IMR-90 (cell line): ENCODE measurements at regions not wholly inside any gene's neighbourhood (a gene's known extent, or its start where the extent isn't known, plus 50 kb on each side); places are given as distances from the start of the nearest gene placed in this dataset.

Experiments used
- ATAC-seq: fragments of 200-7000 bp; cut with Tn5 transposase; 2 replicates; pipeline ENCODE4 v1.9.1; 2020; ENCODE audit warnings: low read depth, mild to moderate bottlenecking, moderate library complexity
- BruUV-seq: library from RNA; stranded (reverse); fragments of 400-500 nt; replicated peaks from 2 replicates; lab custom pipeline; 2021; lab: Mats Ljungman, UMichigan
- CTCF ChIA-PET: fragments of 300-600 bp; formaldehyde crosslinking; extraction: SDS; loops from one replicate; lab custom pipeline; 2021; ENCODE audit warnings: antibody characterized with exemption; lab: Yijun Ruan, JAX
- POLR2A ChIA-PET: fragments of 300-600 bp; sonication (Branson Sonifier 250); formaldehyde crosslinking; loops from one replicate; lab custom pipeline; 2022; ENCODE audit warnings: antibody characterized with exemption; ENCODE audit not compliant: unreplicated experiment; lab: Charles Lee
- DNase-seq: peaks from one replicate; pipeline ENCODE4 v3.0.0; 2013
- H2AFZ ChIP-seq: replicated peaks from 2 replicates; pipeline ENCODE3; 2013; ENCODE audit warnings: low read length, mild to moderate bottlenecking; ENCODE audit not compliant: poor library complexity
- H2AK5ac ChIP-seq: 2 replicates; pipeline ENCODE4 v1.6.1; 2013; ENCODE audit warnings: low read depth, low read length, inconsistent platforms
- H2AK9ac ChIP-seq: replicated peaks from 2 replicates; pipeline ENCODE3; 2013; ENCODE audit warnings: mild to moderate bottlenecking, low read depth, low read length, moderate library complexity; ENCODE audit not compliant: poor library complexity
- H2BK120ac ChIP-seq: 2 replicates; pipeline ENCODE4 v1.6.1; 2013; ENCODE audit warnings: low read depth, low read length, inconsistent platforms
- H2BK15ac ChIP-seq: 3 replicates; pipeline ENCODE4 v1.6.1; 2013; ENCODE audit warnings: low read depth, low read length, inconsistent platforms
- H2BK20ac ChIP-seq: 2 replicates; pipeline ENCODE4 v1.6.1; 2013; ENCODE audit warnings: low read depth, mild to moderate bottlenecking, inconsistent platforms, low read length, moderate library complexity
- H2BK5ac ChIP-seq: 2 replicates; pipeline ENCODE4 v1.6.1; 2013; ENCODE audit warnings: mild to moderate bottlenecking, low read depth, low read length, inconsistent platforms; ENCODE audit not compliant: poor library complexity, severe bottlenecking
- H3K14ac ChIP-seq: replicated peaks from 2 replicates; pipeline ENCODE4 v1.6.1; 2013; ENCODE audit warnings: low read depth, low read length, inconsistent platforms
- H3K18ac ChIP-seq: 2 replicates; pipeline ENCODE4 v1.6.1; 2013; ENCODE audit warnings: low read depth, low read length, control low read depth
- H3K23ac ChIP-seq: 2 replicates; pipeline ENCODE4 v1.6.1; 2013; ENCODE audit warnings: low read depth, low read length, inconsistent platforms
- H3K27ac ChIP-seq: 2 replicates; pipeline ENCODE4 v1.5.1; 2013; ENCODE audit warnings: mild to moderate bottlenecking, control low read depth, low read length; ENCODE audit not compliant: insufficient read depth
- H3K27me3 ChIP-seq: 2 replicates; pipeline ENCODE4 v1.6.1; 2013; ENCODE audit warnings: low read length; ENCODE audit not compliant: control insufficient read depth, insufficient read depth
- H3K36me3 ChIP-seq: 2 replicates; pipeline ENCODE4 v1.6.1; 2013; ENCODE audit warnings: low read length, mixed read lengths; ENCODE audit not compliant: control insufficient read depth, insufficient read depth
- H3K4ac ChIP-seq: 2 replicates; pipeline ENCODE4 v1.6.1; 2013; ENCODE audit warnings: low read depth, low read length, inconsistent platforms
- H3K4me1 ChIP-seq: 2 replicates; pipeline ENCODE4 v1.6.1; 2013; ENCODE audit warnings: low read length, mixed read lengths; ENCODE audit not compliant: control insufficient read depth, insufficient read depth
- H3K4me2 ChIP-seq: 2 replicates; pipeline ENCODE4 v1.6.1; 2013; ENCODE audit warnings: low read depth, mild to moderate bottlenecking, control low read depth, low read length, moderate library complexity
- H3K4me3 ChIP-seq: 2 replicates; pipeline ENCODE4 v1.5.1; 2013; ENCODE audit warnings: low read depth, mild to moderate bottlenecking, control low read depth, low read length, moderate library complexity; ENCODE audit not compliant: insufficient read depth
- H3K56ac ChIP-seq: 2 replicates; pipeline ENCODE4 v1.6.1; 2013; ENCODE audit warnings: low read length, inconsistent platforms; ENCODE audit not compliant: insufficient read depth; ENCODE audit errors: extremely low read depth
- H3K79me1 ChIP-seq, 2 experiments: 2 replicates each; pipeline ENCODE4 v1.6.1; 2013; ENCODE audit warnings: low read length in 2 of 2, inconsistent platforms in 1 of 2, low read depth in 1 of 2
- H3K9ac ChIP-seq: 2 replicates; pipeline ENCODE4 v1.6.1; 2013; ENCODE audit warnings: low read depth, low read length, control low read depth
- H3K9me1 ChIP-seq: 2 replicates; pipeline ENCODE4 v1.6.1; 2013; ENCODE audit warnings: low read length, inconsistent platforms; ENCODE audit not compliant: insufficient read depth
- H3K9me3 ChIP-seq: 2 replicates; pipeline ENCODE4 v1.6.1; 2013; ENCODE audit warnings: low read length; ENCODE audit not compliant: control insufficient read depth, insufficient read depth
- H4K20me1 ChIP-seq: 2 replicates; pipeline ENCODE4 v1.6.1; 2013; ENCODE audit warnings: low read length, inconsistent platforms; ENCODE audit not compliant: insufficient read depth
- H4K5ac ChIP-seq: 2 replicates; pipeline ENCODE4 v1.6.1; 2013; ENCODE audit warnings: mild to moderate bottlenecking, low read depth, low read length, control low read depth
- H4K8ac ChIP-seq, 2 experiments: 2 replicates each; pipeline ENCODE4 v1.6.1; 2013; ENCODE audit warnings: low read depth in 2 of 2, low read length in 2 of 2, control low read depth in 1 of 2, inconsistent platforms in 1 of 2
- H4K91ac ChIP-seq: 2 replicates; pipeline ENCODE4 v1.6.1; 2013; ENCODE audit warnings: low read depth, low read length, inconsistent platforms; ENCODE audit not compliant: insufficient read depth
- CHD1 ChIP-seq: IDR thresholded peaks from 2 replicates; pipeline ENCODE4 v1.6.1; 2012; ENCODE audit warnings: low read depth, low read length, improper control_type of control experiment
- MAFK ChIP-seq: IDR thresholded peaks from 2 replicates; pipeline ENCODE4 v1.6.1; 2012; ENCODE audit warnings: low read depth, low read length, improper control_type of control experiment
- POLR2A ChIP-seq: IDR thresholded peaks from 2 replicates; pipeline ENCODE4 v1.6.1; 2012; ENCODE audit warnings: mild to moderate bottlenecking, low read depth, low read length
- SMC3 ChIP-seq: fragments of 150-350 bp; IDR thresholded peaks from 2 replicates; pipeline ENCODE4 v1.6.1; 2016; ENCODE audit warnings: low read depth, mild to moderate bottlenecking, antibody characterized with exemption, low read length, moderate library complexity
- WGBS, 2 experiments: methylation state at CpG; one replicate each; pipeline versions ENCODE4 v1.1.5 to v1.1.7; 2013; ENCODE audit warnings: missing lambda C conversion rate in 2 of 2; ENCODE audit not compliant: insufficient read length in 1 of 2; ENCODE audit errors: extremely low coverage in 2 of 2; 5-methylcytosine and 5-hydroxymethylcytosine counted together
- dilution Hi-C: fragments of 300-500 bp; cut with HindIII; formaldehyde crosslinking; loops from one replicate; pipeline ENCODE4 v1.14.3; 2018; ENCODE audit warnings: low sequenced_read_pairs; ENCODE audit not compliant: unreplicated experiment
- in situ Hi-C: fragments of 300-500 bp; cut with MboI; formaldehyde crosslinking; loops from 3 replicates; pipeline ENCODE4 v1.14.3; 2019; ENCODE audit warnings: low sequenced_read_pairs, inconsistent platforms, mixed read lengths
- intact Hi-C: fragments of 100-400 bp; cut with micrococcal nuclease; formaldehyde crosslinking; loops from 2 replicates; pipeline ENCODE4 v1.10.0; 2022
- TF ChIP-seq, protein P1 (sequence below): fragments of 150-350 bp; IDR thresholded peaks from 2 replicates; pipeline ENCODE4 v1.6.1; 2017; ENCODE audit warnings: mild to moderate bottlenecking, antibody characterized with exemption, low read length, low read depth
- TF ChIP-seq, protein P2 (sequence below): conservative IDR thresholded peaks from 2 replicates; pipeline ENCODE4 v1.5.1; 2012; ENCODE audit warnings: mild to moderate bottlenecking, low read depth, low read length, improper control_type of control experiment
- TF ChIP-seq, protein P3 (sequence below): fragments of 150-350 bp; IDR thresholded peaks from 2 replicates; pipeline ENCODE4 v1.6.1; 2016; ENCODE audit warnings: low read depth, mild to moderate bottlenecking, low read length, moderate library complexity, borderline replicate concordance

DNA sequence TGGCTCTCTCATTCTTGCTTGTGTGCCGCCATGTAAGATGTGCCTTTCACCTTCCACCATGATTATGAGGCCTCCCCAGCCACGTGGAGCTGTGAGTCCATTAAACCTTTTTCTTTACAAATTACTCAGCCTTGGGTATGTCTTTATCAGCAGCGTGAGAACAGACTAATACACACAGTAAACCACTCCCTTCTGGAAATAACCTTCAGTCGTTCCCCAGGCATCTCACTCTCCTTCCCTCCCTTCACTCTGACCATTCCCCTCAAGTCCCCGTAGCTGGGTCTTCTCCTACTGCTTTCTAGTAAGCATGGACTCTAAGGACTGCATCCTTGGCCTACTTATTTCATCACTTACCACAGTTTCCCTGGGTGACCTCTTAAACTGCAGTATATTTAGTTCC lies 493.9 kb downstream of the CCDC171 start:
- Histone ChIP-seq H3K27ac (no peak overlapping the region), H4K8ac (peak overlapping the region in 1 of 2 experiments; percentile 56; a peak in 1 of 4 replicates), H2AFZ (no peak overlapping the region), H3K79me1 (no peaks in the 10 kb centered on the region), H3K4ac (peak overlapping the region; percentile 45; the same call in 1 of the 2 replicates), H2BK120ac (peak overlapping the region; percentile 63; the same call in 1 of the 2 replicates), H4K5ac (no peak overlapping the region), H3K4me2 (no peak overlapping the region), H3K9me3 (no peaks in the 10 kb centered on the region), H2BK15ac (no peak overlapping the region), H2BK20ac (peak overlapping the region; percentile 35), H3K36me3 (no peaks in the 10 kb centered on the region), H3K9ac (no peak overlapping the region), H2AK5ac (peak overlapping the region; percentile 16), H3K27me3 (no peaks in the 10 kb centered on the region), H3K56ac (no peak overlapping the region), H3K4me3 (no peak overlapping the region), H3K9me1 (peaks cover 14% of the 10 kb centered on the region), H3K23ac (no peak overlapping the region), H2AK9ac (no peak overlapping the region), H3K18ac (no peak overlapping the region), H4K91ac (peak overlapping the region; percentile 2; the same call in 1 of the 2 replicates), H2BK5ac (no peak overlapping the region), H3K14ac (peak overlapping the region; percentile 58), H3K4me1 (peaks cover 12% of the 10 kb centered on the region), H4K20me1 (no peaks in the 10 kb centered on the region)
- TF ChIP-seq, protein P1, sequence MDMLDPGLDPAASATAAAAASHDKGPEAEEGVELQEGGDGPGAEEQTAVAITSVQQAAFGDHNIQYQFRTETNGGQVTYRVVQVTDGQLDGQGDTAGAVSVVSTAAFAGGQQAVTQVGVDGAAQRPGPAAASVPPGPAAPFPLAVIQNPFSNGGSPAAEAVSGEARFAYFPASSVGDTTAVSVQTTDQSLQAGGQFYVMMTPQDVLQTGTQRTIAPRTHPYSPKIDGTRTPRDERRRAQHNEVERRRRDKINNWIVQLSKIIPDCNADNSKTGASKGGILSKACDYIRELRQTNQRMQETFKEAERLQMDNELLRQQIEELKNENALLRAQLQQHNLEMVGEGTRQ: no peak
- no peak for TF ChIP-seq POLR2A
- TF ChIP-seq, protein P2, sequence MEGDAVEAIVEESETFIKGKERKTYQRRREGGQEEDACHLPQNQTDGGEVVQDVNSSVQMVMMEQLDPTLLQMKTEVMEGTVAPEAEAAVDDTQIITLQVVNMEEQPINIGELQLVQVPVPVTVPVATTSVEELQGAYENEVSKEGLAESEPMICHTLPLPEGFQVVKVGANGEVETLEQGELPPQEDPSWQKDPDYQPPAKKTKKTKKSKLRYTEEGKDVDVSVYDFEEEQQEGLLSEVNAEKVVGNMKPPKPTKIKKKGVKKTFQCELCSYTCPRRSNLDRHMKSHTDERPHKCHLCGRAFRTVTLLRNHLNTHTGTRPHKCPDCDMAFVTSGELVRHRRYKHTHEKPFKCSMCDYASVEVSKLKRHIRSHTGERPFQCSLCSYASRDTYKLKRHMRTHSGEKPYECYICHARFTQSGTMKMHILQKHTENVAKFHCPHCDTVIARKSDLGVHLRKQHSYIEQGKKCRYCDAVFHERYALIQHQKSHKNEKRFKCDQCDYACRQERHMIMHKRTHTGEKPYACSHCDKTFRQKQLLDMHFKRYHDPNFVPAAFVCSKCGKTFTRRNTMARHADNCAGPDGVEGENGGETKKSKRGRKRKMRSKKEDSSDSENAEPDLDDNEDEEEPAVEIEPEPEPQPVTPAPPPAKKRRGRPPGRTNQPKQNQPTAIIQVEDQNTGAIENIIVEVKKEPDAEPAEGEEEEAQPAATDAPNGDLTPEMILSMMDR: no peak
- TF ChIP-seq CHD1: no peak
- TF ChIP-seq MAFK: no peak
- TF ChIP-seq, protein P3, sequence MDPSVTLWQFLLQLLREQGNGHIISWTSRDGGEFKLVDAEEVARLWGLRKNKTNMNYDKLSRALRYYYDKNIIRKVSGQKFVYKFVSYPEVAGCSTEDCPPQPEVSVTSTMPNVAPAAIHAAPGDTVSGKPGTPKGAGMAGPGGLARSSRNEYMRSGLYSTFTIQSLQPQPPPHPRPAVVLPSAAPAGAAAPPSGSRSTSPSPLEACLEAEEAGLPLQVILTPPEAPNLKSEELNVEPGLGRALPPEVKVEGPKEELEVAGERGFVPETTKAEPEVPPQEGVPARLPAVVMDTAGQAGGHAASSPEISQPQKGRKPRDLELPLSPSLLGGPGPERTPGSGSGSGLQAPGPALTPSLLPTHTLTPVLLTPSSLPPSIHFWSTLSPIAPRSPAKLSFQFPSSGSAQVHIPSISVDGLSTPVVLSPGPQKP: no peak
- no peak for TF ChIP-seq SMC3
- DNase-seq (peak; percentile 61), ATAC-seq (no peak)
- ChIA-PET POLR2A (no interaction called here), CTCF (interaction anchor here (0.5 to 1.0 kb wide), 2 partner anchors 13 to 88 kb away, joined by 3 read pairs; no protein-coding TSS in a partner anchor)
- BruUV-seq: no TSS peak
- 14% methylated on average over 2 of the region's 5 CpGs; no CpG with 5 or more reads in 1 of the 2 experiments for WGBS, 2 experiments
- dilution Hi-C loops (no loop called here), in situ Hi-C loops (no loop called here), intact Hi-C loops (no loop called here)
